Caco-2 (cell line): ENCODE measurements at regions not wholly inside any gene's neighbourhood (a gene's known extent, or its start where the extent isn't known, plus 50 kb on each side); places are given as distances from the start of the nearest gene placed in this dataset.

Source experiments
- BruUV-seq: library from RNA; stranded (reverse); fragments of 400-500 nt; replicated peaks from 2 replicates; lab custom pipeline; 2021; lab: Mats Ljungman, UMichigan
- CTCF ChIA-PET: fragments of 300-600 bp; sonication (Branson Sonifier 250); formaldehyde crosslinking; loops from one replicate; lab custom pipeline; 2022; ENCODE audit warnings: antibody characterized with exemption; lab: Charles Lee
- POLR2A ChIA-PET: fragments of 300-600 bp; sonication (Branson Sonifier 250); formaldehyde crosslinking; loops from one replicate; lab custom pipeline; 2022; ENCODE audit warnings: antibody characterized with exemption; lab: Charles Lee
- DNase-seq, 2 experiments: peaks; one replicate each; pipeline versions ENCODE4 v3.0.0 to v3.0.0-alpha.2; 2020 to 2022
- H3K27me3 ChIP-seq: replicated peaks from 2 replicates; pipeline ENCODE4 v1.6.0; 2011; ENCODE audit warnings: low read length; ENCODE audit not compliant: control insufficient read depth, insufficient read depth
- H3K36me3 ChIP-seq: 2 replicates; pipeline ENCODE4 v1.5.1; 2011; ENCODE audit warnings: low read length; ENCODE audit not compliant: control insufficient read depth, insufficient read depth
- H3K4me1 ChIP-seq: fragments of 250-450 bp; sonication (Bioruptor Pico); 2 replicates; pipeline ENCODE4 v1.5.1; 2020; ENCODE audit warnings: mild to moderate bottlenecking
- H3K4me3 ChIP-seq: 2 replicates; pipeline ENCODE4 v1.5.1; 2011; ENCODE audit warnings: low read depth, mild to moderate bottlenecking, control low read depth, low read length
- H3K9me3 ChIP-seq: fragments of 250-450 bp; sonication (Bioruptor Pico); 2 replicates; pipeline ENCODE4 v1.5.1; 2020; ENCODE audit warnings: mild to moderate bottlenecking, moderate library complexity
- H3K27ac Mint-ChIP-seq: one replicate; pipeline ENCODE4 v1.8.0; 2022; ENCODE audit warnings: mixed read lengths; ENCODE audit not compliant: unreplicated experiment
- H3K27me3 Mint-ChIP-seq: one replicate; pipeline ENCODE4 v1.8.0; 2022; ENCODE audit warnings: mixed read lengths; ENCODE audit not compliant: insufficient read depth, unreplicated experiment
- H3K36me3 Mint-ChIP-seq: one replicate; pipeline ENCODE4 v1.8.0; 2022; ENCODE audit warnings: mild to moderate bottlenecking, mixed read lengths; ENCODE audit not compliant: insufficient read depth, unreplicated experiment
- H3K4me1 Mint-ChIP-seq: one replicate; pipeline ENCODE4 v1.8.0; 2022; ENCODE audit warnings: low read depth, mixed read lengths; ENCODE audit not compliant: unreplicated experiment
- H3K4me3 Mint-ChIP-seq: one replicate; pipeline ENCODE4 v1.8.0; 2022; ENCODE audit warnings: mild to moderate bottlenecking, moderate library complexity, mixed read lengths; ENCODE audit not compliant: unreplicated experiment
- H3K9me3 Mint-ChIP-seq: one replicate; pipeline ENCODE4 v1.8.0; 2022; ENCODE audit warnings: mixed read lengths; ENCODE audit not compliant: unreplicated experiment
- CTCF ChIP-seq, 2 experiments: fragments of 200-600 bp in 1 of 2; IDR thresholded peaks; 1 replicate in 1 of 2; 2 replicates in 1 of 2; pipeline versions ENCODE4 v1.5.1 to v1.8.0; 2011 to 2022; ENCODE audit warnings: antibody characterized with exemption in 1 of 2, control low read depth in 1 of 2, inconsistent platforms in 1 of 2, low read depth in 1 of 2, low read length in 1 of 2, mild to moderate bottlenecking in 1 of 2, moderate library complexity in 1 of 2; ENCODE audit not compliant: insufficient read depth in 1 of 2, severe bottlenecking in 1 of 2, unreplicated experiment in 1 of 2
- intact Hi-C: fragments of 100-400 bp; cut with micrococcal nuclease; formaldehyde crosslinking; loops from one replicate; pipeline ENCODE4 v1.10.0; 2022; ENCODE audit not compliant: unreplicated experiment

- ChIA-PET POLR2A (no interaction called here), CTCF (no interaction called here)
- DNase-seq = no peak
- Mint-ChIP-seq H3K4me1 (no peaks in the 10 kb centered on the region), H3K4me3 (no peak overlapping the region), H3K9me3 (peaks cover 9% of the 10 kb centered on the region), H3K27me3 (peaks cover 12% of the 10 kb centered on the region), H3K27ac (no peak overlapping the region), H3K36me3 (no peaks in the 10 kb centered on the region)
- Histone ChIP-seq H3K27me3 (no peaks in the 10 kb centered on the region), H3K4me3 (no peak overlapping the region), H3K36me3 (no peaks in the 10 kb centered on the region), H3K4me1 (no peaks in the 10 kb centered on the region), H3K9me3 (no peaks in the 10 kb centered on the region)
- BruUV-seq = no TSS peak
- intact Hi-C loops = no loop called here
- no peak for TF ChIP-seq CTCF (IDR thresholded peaks at IDR 0.05; ENCODE audit: insufficient read depth in 1 of 2, low read depth in 1 of 2, low read length in 1 of 2, severe bottlenecking in 1 of 2, unreplicated experiment in 1 of 2)
Measured at GRCh38 chr22:49155770-49156580, 671.7 kb downstream of the BRD1 start.

GRCh38 chr22:49155039-49155769 lies 672.5 kb downstream of the BRD1 start:
- Mint-ChIP-seq H3K27me3 (peaks cover 12% of the 10 kb centered on the region), H3K9me3 (peaks cover 9% of the 10 kb centered on the region), H3K27ac (no peak overlapping the region), H3K4me1 (no peaks in the 10 kb centered on the region), H3K36me3 (no peaks in the 10 kb centered on the region), H3K4me3 (no peak overlapping the region)
- ChIA-PET POLR2A (no interaction called here), CTCF (no interaction called here)
- intact Hi-C loops = no loop called here
- no peaks in the 10 kb centered on the region for H3K9me3 ChIP-seq
- TF ChIP-seq CTCF (IDR thresholded peaks at IDR 0.05; ENCODE audit: insufficient read depth in 1 of 2, low read depth in 1 of 2, low read length in 1 of 2, severe bottlenecking in 1 of 2, unreplicated experiment in 1 of 2) = no peak
- no peaks in the 10 kb centered on the region for H3K27me3 ChIP-seq
- DNase-seq = no peak
- no peaks in the 10 kb centered on the region for H3K4me1 ChIP-seq
- no TSS peak for BruUV-seq
- no peaks in the 10 kb centered on the region for H3K36me3 ChIP-seq
- no peak overlapping the region for H3K4me3 ChIP-seq

GRCh38 chr22:49154433-49154832 lies 673.2 kb downstream of the BRD1 start:
- Histone ChIP-seq H3K36me3 (no peaks in the 10 kb centered on the region), H3K9me3 (no peaks in the 10 kb centered on the region), H3K4me1 (no peaks in the 10 kb centered on the region), H3K4me3 (no peak overlapping the region), H3K27me3 (no peaks in the 10 kb centered on the region)
- no peak overlapping the region for H3K4me3 Mint-ChIP-seq
- intact Hi-C loops = no loop called here
- TF ChIP-seq CTCF (IDR thresholded peaks at IDR 0.05; ENCODE audit: insufficient read depth in 1 of 2, low read depth in 1 of 2, low read length in 1 of 2, severe bottlenecking in 1 of 2, unreplicated experiment in 1 of 2) = no peak
- H3K27ac Mint-ChIP-seq = no peak overlapping the region
- H3K27me3 Mint-ChIP-seq = peaks cover 12% of the 10 kb centered on the region
- peaks cover 9% of the 10 kb centered on the region for H3K9me3 Mint-ChIP-seq
- H3K36me3 Mint-ChIP-seq = no peaks in the 10 kb centered on the region
- no peak for DNase-seq
- POLR2A ChIA-PET = no interaction called here
- no peaks in the 10 kb centered on the region for H3K4me1 Mint-ChIP-seq
- CTCF ChIA-PET = no interaction called here
- no TSS peak for BruUV-seq
